ENCODE measurements at regions not wholly inside any gene's neighbourhood (a gene's known extent, or its start where the extent isn't known, plus 50 kb on each side); places are given as distances from the start of the nearest gene placed in this dataset.

GRCh38 chr1:184188037-184188436 lies 136.5 kb downstream of the TSEN15 start:
- Histone ChIP-seq H3K27ac (ENCODE audit: control insufficient read depth, insufficient read depth) (no peak overlapping the region), H4K20me1 (ENCODE audit: control insufficient read depth, insufficient read depth) (no peaks in the 10 kb centered on the region), H3K4me1 (ENCODE audit: control insufficient read depth, insufficient read depth, low read length) (no peaks in the 10 kb centered on the region), H3K4me3 (no peak overlapping the region), H2AFZ (ENCODE audit: control insufficient read depth, low read depth, low read length) (no peak overlapping the region), H3K36me3 (ENCODE audit: control insufficient read depth in 2 of 2, insufficient read depth in 2 of 2, low read length in 1 of 2) (no peaks in the 10 kb centered on the region), H3K4me2 (ENCODE audit: control insufficient read depth, insufficient read depth) (no peak overlapping the region), H3K79me2 (ENCODE audit: control insufficient read depth, insufficient read depth, low read length) (no peaks in the 10 kb centered on the region), H3K9me3 (replicated peaks; ENCODE audit: control insufficient read depth, insufficient read depth, low read length) (no peaks in the 10 kb centered on the region), H3K27me3 (replicated peaks in 1 of 2; ENCODE audit: control insufficient read depth in 2 of 2, insufficient read depth in 2 of 2, low read length in 1 of 2) (no peaks in the 10 kb centered on the region), H3K9ac (ENCODE audit: control insufficient read depth, insufficient read depth, low read length) (no peak overlapping the region)
- TF ChIP-seq HDGF (IDR thresholded peaks at IDR 0.05): no peak
- TF ChIP-seq BHLHE40 (IDR thresholded peaks at IDR 0.05; ENCODE audit: borderline replicate concordance in 1 of 2, low read depth in 2 of 2, low read length in 1 of 2): no peak
- TF ChIP-seq ZNF207 (IDR thresholded peaks at IDR 0.05; ENCODE audit: borderline replicate concordance): no peak
- no peak for TF ChIP-seq ZNF687 (IDR thresholded peaks at IDR 0.05)
- TF ChIP-seq KAT2A (conservative IDR thresholded peaks at IDR 0.05; ENCODE audit: control insufficient read depth, low read depth, low read length): no peak
- no peak for TF ChIP-seq RFX5 (IDR thresholded peaks at IDR 0.05; ENCODE audit: low read depth, low read length)
- no peak for TF ChIP-seq CTCF (IDR thresholded peaks at IDR 0.05 in 2 of 3, conservative IDR thresholded peaks at IDR 0.05 in 1 of 3; ENCODE audit: control insufficient read depth in 2 of 3, extremely low read depth in 1 of 3, insufficient read depth in 1 of 3, low read depth in 3 of 3, low read length in 3 of 3)
- TF ChIP-seq POLR2AphosphoS5 (IDR thresholded peaks at IDR 0.05; ENCODE audit: low read length): no peak
- TF ChIP-seq TCF12 (IDR thresholded peaks at IDR 0.05; ENCODE audit: low read depth, low read length): no peak
- no peak for FAIRE-seq
- no TSS peak for BruUV-seq (replicated peaks)
- ChIA-PET SMC1A (ENCODE audit: uncharacterized antibody, unreplicated experiment) (interaction anchor here (1.4 kb wide), 1 partner anchor 29 kb away, joined by 3 read pairs; no protein-coding TSS in a partner anchor), RAD21 (ENCODE audit: unreplicated experiment) (no interaction called here), POLR2A (no interaction called here), CTCF (no interaction called here)
- intact Hi-C loops (cut with micrococcal nuclease; ENCODE audit: unreplicated experiment): no loop called here
- no peak for DNase-seq (ENCODE audit: low read depth, low spot score)
- in situ Hi-C loops (cut with MboI): no loop called here
- ATAC-seq: no peak
- 13% methylated on average over 2 of the region's 2 CpGs for WGBS (ENCODE audit: insufficient coverage, insufficient replicate concordance, low lambda C conversion rate, missing lambda C conversion rate)

Measured in GM12878 (cell line).